IMR-90 (cell line): ENCODE measurements at regions not wholly inside any gene's neighbourhood (a gene's known extent, or its start where the extent isn't known, plus 50 kb on each side); places are given as distances from the start of the nearest gene placed in this dataset.

ENCODE experiments used
- ATAC-seq: fragments of 200-7000 bp; cut with Tn5 transposase; 2 replicates; pipeline ENCODE4 v1.9.1; 2020; ENCODE audit warnings: low read depth, mild to moderate bottlenecking, moderate library complexity
- BruUV-seq: library from RNA; stranded (reverse); fragments of 400-500 nt; replicated peaks from 2 replicates; lab custom pipeline; 2021; lab: Mats Ljungman, UMichigan
- CTCF ChIA-PET: fragments of 300-600 bp; formaldehyde crosslinking; extraction: SDS; loops from one replicate; lab custom pipeline; 2021; ENCODE audit warnings: antibody characterized with exemption; lab: Yijun Ruan, JAX
- POLR2A ChIA-PET: fragments of 300-600 bp; sonication (Branson Sonifier 250); formaldehyde crosslinking; loops from one replicate; lab custom pipeline; 2022; ENCODE audit warnings: antibody characterized with exemption; ENCODE audit not compliant: unreplicated experiment; lab: Charles Lee
- DNase-seq: peaks from one replicate; pipeline ENCODE4 v3.0.0; 2013
- H2AFZ ChIP-seq: replicated peaks from 2 replicates; pipeline ENCODE3; 2013; ENCODE audit warnings: low read length, mild to moderate bottlenecking; ENCODE audit not compliant: poor library complexity
- H2AK5ac ChIP-seq: 2 replicates; pipeline ENCODE4 v1.6.1; 2013; ENCODE audit warnings: low read depth, low read length, inconsistent platforms
- H2AK9ac ChIP-seq: replicated peaks from 2 replicates; pipeline ENCODE3; 2013; ENCODE audit warnings: mild to moderate bottlenecking, low read depth, low read length, moderate library complexity; ENCODE audit not compliant: poor library complexity
- H2BK120ac ChIP-seq: 2 replicates; pipeline ENCODE4 v1.6.1; 2013; ENCODE audit warnings: low read depth, low read length, inconsistent platforms
- H2BK15ac ChIP-seq: 3 replicates; pipeline ENCODE4 v1.6.1; 2013; ENCODE audit warnings: low read depth, low read length, inconsistent platforms
- H2BK20ac ChIP-seq: 2 replicates; pipeline ENCODE4 v1.6.1; 2013; ENCODE audit warnings: low read depth, mild to moderate bottlenecking, inconsistent platforms, low read length, moderate library complexity
- H2BK5ac ChIP-seq: 2 replicates; pipeline ENCODE4 v1.6.1; 2013; ENCODE audit warnings: mild to moderate bottlenecking, low read depth, low read length, inconsistent platforms; ENCODE audit not compliant: poor library complexity, severe bottlenecking
- H3K14ac ChIP-seq: replicated peaks from 2 replicates; pipeline ENCODE4 v1.6.1; 2013; ENCODE audit warnings: low read depth, low read length, inconsistent platforms
- H3K18ac ChIP-seq: 2 replicates; pipeline ENCODE4 v1.6.1; 2013; ENCODE audit warnings: low read depth, low read length, control low read depth
- H3K23ac ChIP-seq: 2 replicates; pipeline ENCODE4 v1.6.1; 2013; ENCODE audit warnings: low read depth, low read length, inconsistent platforms
- H3K27ac ChIP-seq: 2 replicates; pipeline ENCODE4 v1.5.1; 2013; ENCODE audit warnings: mild to moderate bottlenecking, control low read depth, low read length; ENCODE audit not compliant: insufficient read depth
- H3K27me3 ChIP-seq: 2 replicates; pipeline ENCODE4 v1.6.1; 2013; ENCODE audit warnings: low read length; ENCODE audit not compliant: control insufficient read depth, insufficient read depth
- H3K36me3 ChIP-seq: 2 replicates; pipeline ENCODE4 v1.6.1; 2013; ENCODE audit warnings: low read length, mixed read lengths; ENCODE audit not compliant: control insufficient read depth, insufficient read depth
- H3K4ac ChIP-seq: 2 replicates; pipeline ENCODE4 v1.6.1; 2013; ENCODE audit warnings: low read depth, low read length, inconsistent platforms
- H3K4me1 ChIP-seq: 2 replicates; pipeline ENCODE4 v1.6.1; 2013; ENCODE audit warnings: low read length, mixed read lengths; ENCODE audit not compliant: control insufficient read depth, insufficient read depth
- H3K4me2 ChIP-seq: 2 replicates; pipeline ENCODE4 v1.6.1; 2013; ENCODE audit warnings: low read depth, mild to moderate bottlenecking, control low read depth, low read length, moderate library complexity
- H3K4me3 ChIP-seq: 2 replicates; pipeline ENCODE4 v1.5.1; 2013; ENCODE audit warnings: low read depth, mild to moderate bottlenecking, control low read depth, low read length, moderate library complexity; ENCODE audit not compliant: insufficient read depth
- H3K56ac ChIP-seq: 2 replicates; pipeline ENCODE4 v1.6.1; 2013; ENCODE audit warnings: low read length, inconsistent platforms; ENCODE audit not compliant: insufficient read depth; ENCODE audit errors: extremely low read depth
- H3K79me1 ChIP-seq, 2 experiments: 2 replicates each; pipeline ENCODE4 v1.6.1; 2013; ENCODE audit warnings: low read length in 2 of 2, inconsistent platforms in 1 of 2, low read depth in 1 of 2
- H3K9ac ChIP-seq: 2 replicates; pipeline ENCODE4 v1.6.1; 2013; ENCODE audit warnings: low read depth, low read length, control low read depth
- H3K9me1 ChIP-seq: 2 replicates; pipeline ENCODE4 v1.6.1; 2013; ENCODE audit warnings: low read length, inconsistent platforms; ENCODE audit not compliant: insufficient read depth
- H3K9me3 ChIP-seq: 2 replicates; pipeline ENCODE4 v1.6.1; 2013; ENCODE audit warnings: low read length; ENCODE audit not compliant: control insufficient read depth, insufficient read depth
- H4K20me1 ChIP-seq: 2 replicates; pipeline ENCODE4 v1.6.1; 2013; ENCODE audit warnings: low read length, inconsistent platforms; ENCODE audit not compliant: insufficient read depth
- H4K5ac ChIP-seq: 2 replicates; pipeline ENCODE4 v1.6.1; 2013; ENCODE audit warnings: mild to moderate bottlenecking, low read depth, low read length, control low read depth
- H4K8ac ChIP-seq, 2 experiments: 2 replicates each; pipeline ENCODE4 v1.6.1; 2013; ENCODE audit warnings: low read depth in 2 of 2, low read length in 2 of 2, control low read depth in 1 of 2, inconsistent platforms in 1 of 2
- H4K91ac ChIP-seq: 2 replicates; pipeline ENCODE4 v1.6.1; 2013; ENCODE audit warnings: low read depth, low read length, inconsistent platforms; ENCODE audit not compliant: insufficient read depth
- BHLHE40 ChIP-seq: fragments of 150-350 bp; IDR thresholded peaks from 2 replicates; pipeline ENCODE4 v1.6.1; 2016; ENCODE audit warnings: mild to moderate bottlenecking, low read depth, low read length
- CEBPB ChIP-seq: IDR thresholded peaks from 2 replicates; pipeline ENCODE4 v1.6.1; 2012; ENCODE audit warnings: low read depth, low read length, improper control_type of control experiment
- CHD1 ChIP-seq: IDR thresholded peaks from 2 replicates; pipeline ENCODE4 v1.6.1; 2012; ENCODE audit warnings: low read depth, low read length, improper control_type of control experiment
- FOS ChIP-seq: fragments of 150-350 bp; IDR thresholded peaks from 2 replicates; pipeline ENCODE4 v1.6.1; 2016; ENCODE audit warnings: low read depth, low read length
- MAFK ChIP-seq: IDR thresholded peaks from 2 replicates; pipeline ENCODE4 v1.6.1; 2012; ENCODE audit warnings: low read depth, low read length, improper control_type of control experiment
- MAZ ChIP-seq: IDR thresholded peaks from 2 replicates; pipeline ENCODE4 v1.6.1; 2012; ENCODE audit warnings: low read depth, mild to moderate bottlenecking, low read length, improper control_type of control experiment, moderate library complexity, borderline replicate concordance
- MXI1 ChIP-seq: IDR thresholded peaks from 2 replicates; pipeline ENCODE4 v1.6.1; 2012; ENCODE audit warnings: low read depth, mild to moderate bottlenecking, low read length, moderate library complexity, borderline replicate concordance
- NFE2L2 ChIP-seq: fragments of 150-350 bp; IDR thresholded peaks from 2 replicates; pipeline ENCODE4 v1.6.1; 2016; ENCODE audit warnings: low read depth, mild to moderate bottlenecking, low read length
- POLR2A ChIP-seq: IDR thresholded peaks from 2 replicates; pipeline ENCODE4 v1.6.1; 2012; ENCODE audit warnings: mild to moderate bottlenecking, low read depth, low read length
- RAD21 ChIP-seq: IDR thresholded peaks from 2 replicates; pipeline ENCODE4 v1.6.1; 2012; ENCODE audit warnings: low read length, improper control_type of control experiment
- RCOR1 ChIP-seq: IDR thresholded peaks from 2 replicates; pipeline ENCODE4 v1.6.1; 2012; ENCODE audit warnings: mild to moderate bottlenecking, low read length, improper control_type of control experiment; ENCODE audit not compliant: insufficient replicate concordance
- RFX5 ChIP-seq: IDR thresholded peaks from 2 replicates; pipeline ENCODE4 v1.8.0; 2012; ENCODE audit warnings: low read depth, mild to moderate bottlenecking, low read length, moderate library complexity
- SMC3 ChIP-seq: fragments of 150-350 bp; IDR thresholded peaks from 2 replicates; pipeline ENCODE4 v1.6.1; 2016; ENCODE audit warnings: low read depth, mild to moderate bottlenecking, antibody characterized with exemption, low read length, moderate library complexity
- WGBS, 2 experiments: methylation state at CpG; one replicate each; pipeline versions ENCODE4 v1.1.5 to v1.1.7; 2013; ENCODE audit warnings: missing lambda C conversion rate in 2 of 2; ENCODE audit not compliant: insufficient read length in 1 of 2; ENCODE audit errors: extremely low coverage in 2 of 2; 5-methylcytosine and 5-hydroxymethylcytosine counted together
- dilution Hi-C: fragments of 300-500 bp; cut with HindIII; formaldehyde crosslinking; loops from one replicate; pipeline ENCODE4 v1.14.3; 2018; ENCODE audit warnings: low sequenced_read_pairs; ENCODE audit not compliant: unreplicated experiment
- in situ Hi-C: fragments of 300-500 bp; cut with MboI; formaldehyde crosslinking; loops from 3 replicates; pipeline ENCODE4 v1.14.3; 2019; ENCODE audit warnings: low sequenced_read_pairs, inconsistent platforms, mixed read lengths
- intact Hi-C: fragments of 100-400 bp; cut with micrococcal nuclease; formaldehyde crosslinking; loops from 2 replicates; pipeline ENCODE4 v1.10.0; 2022
- TF ChIP-seq, protein P1 (sequence below): fragments of 150-350 bp; IDR thresholded peaks from 2 replicates; pipeline ENCODE4 v1.6.1; 2016; ENCODE audit warnings: low read depth, mild to moderate bottlenecking, low read length, moderate library complexity, borderline replicate concordance
- TF ChIP-seq, protein P2 (sequence below): fragments of 150-350 bp; IDR thresholded peaks from 2 replicates; pipeline ENCODE4 v1.6.1; 2017; ENCODE audit warnings: mild to moderate bottlenecking, antibody characterized with exemption, low read length, low read depth
- TF ChIP-seq, protein P3 (sequence below): conservative IDR thresholded peaks from 2 replicates; pipeline ENCODE4 v1.5.1; 2012; ENCODE audit warnings: mild to moderate bottlenecking, low read depth, low read length, improper control_type of control experiment

DNA sequence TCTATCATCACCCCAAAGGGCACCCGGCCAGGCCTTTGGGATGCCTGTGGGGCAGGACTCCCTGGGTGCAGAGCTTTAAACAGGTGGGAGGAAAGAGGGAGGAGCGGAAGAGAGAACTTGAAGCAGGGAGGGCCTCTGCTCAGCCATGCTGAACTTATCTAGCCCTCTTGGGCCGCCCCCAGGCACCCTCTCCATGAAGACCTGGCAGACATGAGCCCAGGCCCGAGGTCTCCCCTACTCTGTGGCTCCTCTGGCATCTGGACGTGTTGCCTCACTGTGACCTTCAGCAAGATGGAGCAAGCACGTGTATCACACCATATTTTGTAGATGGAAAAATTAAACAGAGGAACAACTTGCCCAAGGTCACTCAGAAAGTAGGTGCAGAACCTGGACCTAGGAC lies 711.4 kb downstream of the MATN1 start:
- BruUV-seq: no TSS peak
- DNase-seq (no peak), ATAC-seq (no peak)
- H3K23ac ChIP-seq: no peak overlapping the region
- dilution Hi-C loops (no loop called here), intact Hi-C loops (no loop called here), in situ Hi-C loops (no loop called here)
- H3K4ac ChIP-seq: no peak overlapping the region
- H4K91ac ChIP-seq: no peak overlapping the region
- H3K4me2 ChIP-seq: no peak overlapping the region
- no peak overlapping the region for H4K8ac ChIP-seq
- H3K79me1 ChIP-seq: no peaks in the 10 kb centered on the region
- ChIA-PET CTCF (no interaction called here), POLR2A (no interaction called here)
- H2AK9ac ChIP-seq: no peak overlapping the region
- no peak overlapping the region for H3K9ac ChIP-seq
- no peaks in the 10 kb centered on the region; the same call in 1 of the 2 replicates for H3K27me3 ChIP-seq
- H3K27ac ChIP-seq: no peak overlapping the region
- H2AFZ ChIP-seq: no peak overlapping the region
- H3K36me3 ChIP-seq: no peaks in the 10 kb centered on the region
- no peaks in the 10 kb centered on the region for H4K20me1 ChIP-seq
- no peak overlapping the region for H2BK5ac ChIP-seq
- 0% methylated on average over 1 of the region's 6 CpGs; no CpG with 5 or more reads in 1 of the 2 experiments for WGBS, 2 experiments
- no peak overlapping the region for H2BK20ac ChIP-seq
- H3K14ac ChIP-seq: no peak overlapping the region
- no peaks in the 10 kb centered on the region for H3K9me1 ChIP-seq
- no peak overlapping the region for H2BK15ac ChIP-seq
- H3K18ac ChIP-seq: no peak overlapping the region
- no peak overlapping the region for H2AK5ac ChIP-seq
- H2BK120ac ChIP-seq: no peak overlapping the region
- no peak overlapping the region for H3K4me3 ChIP-seq
- H3K4me1 ChIP-seq: no peaks in the 10 kb centered on the region
- H4K5ac ChIP-seq: no peak overlapping the region
- H3K9me3 ChIP-seq: no peaks in the 10 kb centered on the region
- no peak for TF ChIP-seq BHLHE40
- TF ChIP-seq SMC3: no peak
- TF ChIP-seq, protein P1, sequence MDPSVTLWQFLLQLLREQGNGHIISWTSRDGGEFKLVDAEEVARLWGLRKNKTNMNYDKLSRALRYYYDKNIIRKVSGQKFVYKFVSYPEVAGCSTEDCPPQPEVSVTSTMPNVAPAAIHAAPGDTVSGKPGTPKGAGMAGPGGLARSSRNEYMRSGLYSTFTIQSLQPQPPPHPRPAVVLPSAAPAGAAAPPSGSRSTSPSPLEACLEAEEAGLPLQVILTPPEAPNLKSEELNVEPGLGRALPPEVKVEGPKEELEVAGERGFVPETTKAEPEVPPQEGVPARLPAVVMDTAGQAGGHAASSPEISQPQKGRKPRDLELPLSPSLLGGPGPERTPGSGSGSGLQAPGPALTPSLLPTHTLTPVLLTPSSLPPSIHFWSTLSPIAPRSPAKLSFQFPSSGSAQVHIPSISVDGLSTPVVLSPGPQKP: no peak
- TF ChIP-seq NFE2L2: no peak
- no peak for TF ChIP-seq RAD21
- TF ChIP-seq MAZ: no peak
- TF ChIP-seq, protein P2, sequence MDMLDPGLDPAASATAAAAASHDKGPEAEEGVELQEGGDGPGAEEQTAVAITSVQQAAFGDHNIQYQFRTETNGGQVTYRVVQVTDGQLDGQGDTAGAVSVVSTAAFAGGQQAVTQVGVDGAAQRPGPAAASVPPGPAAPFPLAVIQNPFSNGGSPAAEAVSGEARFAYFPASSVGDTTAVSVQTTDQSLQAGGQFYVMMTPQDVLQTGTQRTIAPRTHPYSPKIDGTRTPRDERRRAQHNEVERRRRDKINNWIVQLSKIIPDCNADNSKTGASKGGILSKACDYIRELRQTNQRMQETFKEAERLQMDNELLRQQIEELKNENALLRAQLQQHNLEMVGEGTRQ: no peak
- no peak for TF ChIP-seq CHD1
- TF ChIP-seq MXI1: no peak
- TF ChIP-seq FOS: no peak
- TF ChIP-seq, protein P3, sequence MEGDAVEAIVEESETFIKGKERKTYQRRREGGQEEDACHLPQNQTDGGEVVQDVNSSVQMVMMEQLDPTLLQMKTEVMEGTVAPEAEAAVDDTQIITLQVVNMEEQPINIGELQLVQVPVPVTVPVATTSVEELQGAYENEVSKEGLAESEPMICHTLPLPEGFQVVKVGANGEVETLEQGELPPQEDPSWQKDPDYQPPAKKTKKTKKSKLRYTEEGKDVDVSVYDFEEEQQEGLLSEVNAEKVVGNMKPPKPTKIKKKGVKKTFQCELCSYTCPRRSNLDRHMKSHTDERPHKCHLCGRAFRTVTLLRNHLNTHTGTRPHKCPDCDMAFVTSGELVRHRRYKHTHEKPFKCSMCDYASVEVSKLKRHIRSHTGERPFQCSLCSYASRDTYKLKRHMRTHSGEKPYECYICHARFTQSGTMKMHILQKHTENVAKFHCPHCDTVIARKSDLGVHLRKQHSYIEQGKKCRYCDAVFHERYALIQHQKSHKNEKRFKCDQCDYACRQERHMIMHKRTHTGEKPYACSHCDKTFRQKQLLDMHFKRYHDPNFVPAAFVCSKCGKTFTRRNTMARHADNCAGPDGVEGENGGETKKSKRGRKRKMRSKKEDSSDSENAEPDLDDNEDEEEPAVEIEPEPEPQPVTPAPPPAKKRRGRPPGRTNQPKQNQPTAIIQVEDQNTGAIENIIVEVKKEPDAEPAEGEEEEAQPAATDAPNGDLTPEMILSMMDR: no peak
- no peak for TF ChIP-seq RCOR1
- no peak for TF ChIP-seq CEBPB
- no peak for TF ChIP-seq POLR2A
- no peak for TF ChIP-seq RFX5
- no peak for TF ChIP-seq MAFK
- no peak overlapping the region for H3K56ac ChIP-seq
